HepG2 (cell line): ENCODE measurements at regions not wholly inside any gene's neighbourhood (a gene's known extent, or its start where the extent isn't known, plus 50 kb on each side); places are given as distances from the start of the nearest gene placed in this dataset.

Experiments
- CEBPB ChIP-seq: IDR thresholded peaks from 2 replicates; pipeline ENCODE4 v1.6.1; 2011; ENCODE audit warnings: low read depth, low read length, improper control_type of control experiment, borderline replicate concordance
- E2F1 ChIP-seq: sonication (generic); formaldehyde crosslinking; IDR thresholded peaks from 2 replicates; pipeline ENCODE4 v1.5.0; 2020; ENCODE audit warnings: missing genetic modification reagents
- MAFF ChIP-seq: IDR thresholded peaks from 2 replicates; pipeline ENCODE4 v1.6.1; 2011; ENCODE audit warnings: low read depth, low read length, improper control_type of control experiment
- MED8 ChIP-seq: sonication (generic); formaldehyde crosslinking; IDR thresholded peaks from 2 replicates; pipeline ENCODE4 v1.8.1; 2023; ENCODE audit warnings: mild to moderate bottlenecking, missing genetic modification reagents; ENCODE audit not compliant: insufficient replicate concordance
- MZF1 ChIP-seq: sonication (generic); formaldehyde crosslinking; IDR thresholded peaks from 2 replicates; pipeline ENCODE4 v1.8.1; 2023; ENCODE audit warnings: mild to moderate bottlenecking, missing genetic modification reagents, borderline replicate concordance
- NFE2L2 ChIP-seq: fragments of 150-350 bp; IDR thresholded peaks from 2 replicates; pipeline ENCODE4 v1.6.1; 2014; ENCODE audit warnings: low read length
- PITX1 ChIP-seq: sonication (generic); formaldehyde crosslinking; IDR thresholded peaks from 2 replicates; pipeline ENCODE4 v1.5.1; 2020; ENCODE audit warnings: mild to moderate bottlenecking, missing genetic modification reagents
- RCOR2 ChIP-seq: IDR thresholded peaks from 2 replicates; pipeline ENCODE4 v1.6.1; 2016; ENCODE audit warnings: missing biosample characterization, missing genetic modification reagents
- SIN3A ChIP-seq: IDR thresholded peaks from 2 replicates; pipeline ENCODE4 v1.6.1; 2011; ENCODE audit warnings: low read depth, mild to moderate bottlenecking, control low read depth, low read length, borderline replicate concordance
- TP53 ChIP-seq: sonication (generic); formaldehyde crosslinking; conservative IDR thresholded peaks from 2 replicates; pipeline ENCODE4 v1.4.0; 2020; ENCODE audit warnings: missing genetic modification reagents
- ZFP36L2 ChIP-seq: sonication (generic); formaldehyde crosslinking; IDR thresholded peaks from 2 replicates; pipeline ENCODE4 v1.4.0; 2020; ENCODE audit warnings: missing genetic modification reagents
- ZMYM3 ChIP-seq: sonication (generic); formaldehyde crosslinking; IDR thresholded peaks from 2 replicates; pipeline ENCODE4 v1.5.1; 2020; ENCODE audit warnings: mild to moderate bottlenecking, missing genetic modification reagents
- ZNF350 ChIP-seq: sonication (generic); formaldehyde crosslinking; IDR thresholded peaks from 2 replicates; pipeline ENCODE4 v1.4.0; 2020; ENCODE audit warnings: mild to moderate bottlenecking, low read depth, missing genetic modification reagents, borderline replicate concordance
- ZNF446 ChIP-seq: sonication (generic); formaldehyde crosslinking; IDR thresholded peaks from 2 replicates; pipeline ENCODE4 v1.5.0; 2020; ENCODE audit warnings: mild to moderate bottlenecking, missing genetic modification reagents
- ZNF557 ChIP-seq: sonication (generic); formaldehyde crosslinking; IDR thresholded peaks from 2 replicates; pipeline ENCODE4 v1.4.0; 2020; ENCODE audit warnings: missing genetic modification reagents
- TF ChIP-seq, protein P1 (sequence below), 2 experiments: sonication (generic) in 1 of 2; formaldehyde crosslinking in 1 of 2; IDR thresholded peaks; 2 replicates each; pipeline versions ENCODE4 v1.4.0 to v1.6.1; 2016 to 2020; ENCODE audit warnings: borderline replicate concordance in 1 of 2, low read depth in 1 of 2, mild to moderate bottlenecking in 1 of 2, missing genetic modification reagents in 1 of 2
- TF ChIP-seq, protein P2 (sequence below): sonication (generic); formaldehyde crosslinking; IDR thresholded peaks from 2 replicates; pipeline ENCODE4 v1.8.1; 2023; ENCODE audit warnings: mild to moderate bottlenecking, missing genetic modification reagents
- TF ChIP-seq, protein P3 (sequence below): IDR thresholded peaks from 2 replicates; pipeline ENCODE4 v1.6.1; 2018; ENCODE audit warnings: missing genetic modification reagents, mild to moderate bottlenecking, missing compliant biosample characterization
- TF ChIP-seq, protein P4 (sequence below): sonication (generic); formaldehyde crosslinking; conservative IDR thresholded peaks from 2 replicates; pipeline ENCODE4 v1.4.0; 2020; ENCODE audit warnings: missing genetic modification reagents

DNA sequence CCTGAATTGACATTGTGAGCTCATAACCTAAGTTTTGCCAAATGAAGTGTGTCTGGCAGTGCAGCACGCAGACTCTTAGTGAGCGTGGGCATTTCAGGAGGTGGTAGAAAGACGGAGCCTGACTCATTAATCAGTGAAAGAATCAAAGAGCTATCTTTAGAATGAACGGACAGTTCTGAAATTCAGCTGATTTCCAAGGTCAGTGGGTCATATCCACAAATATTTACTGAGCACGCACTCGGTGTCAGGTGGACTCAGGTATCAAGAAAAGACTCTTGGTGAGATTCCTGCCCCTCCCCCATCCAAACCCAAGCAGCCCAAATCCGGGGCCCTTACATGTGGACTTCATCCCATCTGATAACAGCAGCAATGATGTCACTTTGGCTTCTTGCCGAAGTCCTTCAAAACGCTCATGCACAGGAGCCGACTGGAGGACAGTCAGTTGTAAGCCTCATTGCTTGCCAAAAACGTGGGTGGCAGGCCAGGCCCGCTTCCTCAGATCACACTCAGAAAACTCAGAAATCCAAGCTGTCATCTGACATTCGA lies 185.8 kb downstream of the HS3ST3A1 start (continued):
- TF ChIP-seq E2F1 (CRISPR knock-in tag), result peak; percentile 29; the same call in 1 of the 2 replicates
- no peak for TF ChIP-seq MAFF
- no peak for TF ChIP-seq ZFP36L2 (CRISPR knock-in tag)
- TF ChIP-seq ZNF446, result no peak
- TF ChIP-seq MED8 (CRISPR knock-in tag), result peak; percentile 19
- TF ChIP-seq, protein P1, sequence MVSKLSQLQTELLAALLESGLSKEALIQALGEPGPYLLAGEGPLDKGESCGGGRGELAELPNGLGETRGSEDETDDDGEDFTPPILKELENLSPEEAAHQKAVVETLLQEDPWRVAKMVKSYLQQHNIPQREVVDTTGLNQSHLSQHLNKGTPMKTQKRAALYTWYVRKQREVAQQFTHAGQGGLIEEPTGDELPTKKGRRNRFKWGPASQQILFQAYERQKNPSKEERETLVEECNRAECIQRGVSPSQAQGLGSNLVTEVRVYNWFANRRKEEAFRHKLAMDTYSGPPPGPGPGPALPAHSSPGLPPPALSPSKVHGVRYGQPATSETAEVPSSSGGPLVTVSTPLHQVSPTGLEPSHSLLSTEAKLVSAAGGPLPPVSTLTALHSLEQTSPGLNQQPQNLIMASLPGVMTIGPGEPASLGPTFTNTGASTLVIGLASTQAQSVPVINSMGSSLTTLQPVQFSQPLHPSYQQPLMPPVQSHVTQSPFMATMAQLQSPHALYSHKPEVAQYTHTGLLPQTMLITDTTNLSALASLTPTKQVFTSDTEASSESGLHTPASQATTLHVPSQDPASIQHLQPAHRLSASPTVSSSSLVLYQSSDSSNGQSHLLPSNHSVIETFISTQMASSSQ (IDR thresholded peaks at IDR 0.05; ENCODE audit: low read depth), result peak; percentile 37; the same call in 1 of the 2 replicates
- TF ChIP-seq, protein P1 (CRISPR knock-in tag; IDR thresholded peaks at IDR 0.05; ENCODE audit: borderline replicate concordance), result peak; percentile 79; the same call in 1 of the 2 replicates
- TF ChIP-seq RCOR2 (CRISPR knock-in tag), result peak; percentile 88
- no peak for TF ChIP-seq CEBPB
- TF ChIP-seq, protein P2, sequence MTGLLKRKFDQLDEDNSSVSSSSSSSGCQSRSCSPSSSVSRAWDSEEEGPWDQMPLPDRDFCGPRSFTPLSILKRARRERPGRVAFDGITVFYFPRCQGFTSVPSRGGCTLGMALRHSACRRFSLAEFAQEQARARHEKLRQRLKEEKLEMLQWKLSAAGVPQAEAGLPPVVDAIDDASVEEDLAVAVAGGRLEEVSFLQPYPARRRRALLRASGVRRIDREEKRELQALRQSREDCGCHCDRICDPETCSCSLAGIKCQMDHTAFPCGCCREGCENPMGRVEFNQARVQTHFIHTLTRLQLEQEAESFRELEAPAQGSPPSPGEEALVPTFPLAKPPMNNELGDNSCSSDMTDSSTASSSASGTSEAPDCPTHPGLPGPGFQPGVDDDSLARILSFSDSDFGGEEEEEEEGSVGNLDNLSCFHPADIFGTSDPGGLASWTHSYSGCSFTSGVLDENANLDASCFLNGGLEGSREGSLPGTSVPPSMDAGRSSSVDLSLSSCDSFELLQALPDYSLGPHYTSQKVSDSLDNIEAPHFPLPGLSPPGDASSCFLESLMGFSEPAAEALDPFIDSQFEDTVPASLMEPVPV (CRISPR knock-in tag), result 0 out of 2 replicates have a peak, but pooled peaks have one; percentile 44
- peak; percentile 80 for TF ChIP-seq ZMYM3 (CRISPR knock-in tag)
- TF ChIP-seq TP53, result peak; percentile 87; the same call in 1 of the 2 replicates
- TF ChIP-seq, protein P3, sequence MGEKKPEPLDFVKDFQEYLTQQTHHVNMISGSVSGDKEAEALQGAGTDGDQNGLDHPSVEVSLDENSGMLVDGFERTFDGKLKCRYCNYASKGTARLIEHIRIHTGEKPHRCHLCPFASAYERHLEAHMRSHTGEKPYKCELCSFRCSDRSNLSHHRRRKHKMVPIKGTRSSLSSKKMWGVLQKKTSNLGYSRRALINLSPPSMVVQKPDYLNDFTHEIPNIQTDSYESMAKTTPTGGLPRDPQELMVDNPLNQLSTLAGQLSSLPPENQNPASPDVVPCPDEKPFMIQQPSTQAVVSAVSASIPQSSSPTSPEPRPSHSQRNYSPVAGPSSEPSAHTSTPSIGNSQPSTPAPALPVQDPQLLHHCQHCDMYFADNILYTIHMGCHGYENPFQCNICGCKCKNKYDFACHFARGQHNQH, result peak; percentile 57; the same call in 1 of the 2 replicates
- peak; percentile 83 for TF ChIP-seq PITX1 (CRISPR knock-in tag)
- no peak for TF ChIP-seq MZF1 (CRISPR knock-in tag)
- peak; percentile 63; the same call in 1 of the 2 replicates for TF ChIP-seq ZNF557
- no peak for TF ChIP-seq NFE2L2
- TF ChIP-seq, protein P4, sequence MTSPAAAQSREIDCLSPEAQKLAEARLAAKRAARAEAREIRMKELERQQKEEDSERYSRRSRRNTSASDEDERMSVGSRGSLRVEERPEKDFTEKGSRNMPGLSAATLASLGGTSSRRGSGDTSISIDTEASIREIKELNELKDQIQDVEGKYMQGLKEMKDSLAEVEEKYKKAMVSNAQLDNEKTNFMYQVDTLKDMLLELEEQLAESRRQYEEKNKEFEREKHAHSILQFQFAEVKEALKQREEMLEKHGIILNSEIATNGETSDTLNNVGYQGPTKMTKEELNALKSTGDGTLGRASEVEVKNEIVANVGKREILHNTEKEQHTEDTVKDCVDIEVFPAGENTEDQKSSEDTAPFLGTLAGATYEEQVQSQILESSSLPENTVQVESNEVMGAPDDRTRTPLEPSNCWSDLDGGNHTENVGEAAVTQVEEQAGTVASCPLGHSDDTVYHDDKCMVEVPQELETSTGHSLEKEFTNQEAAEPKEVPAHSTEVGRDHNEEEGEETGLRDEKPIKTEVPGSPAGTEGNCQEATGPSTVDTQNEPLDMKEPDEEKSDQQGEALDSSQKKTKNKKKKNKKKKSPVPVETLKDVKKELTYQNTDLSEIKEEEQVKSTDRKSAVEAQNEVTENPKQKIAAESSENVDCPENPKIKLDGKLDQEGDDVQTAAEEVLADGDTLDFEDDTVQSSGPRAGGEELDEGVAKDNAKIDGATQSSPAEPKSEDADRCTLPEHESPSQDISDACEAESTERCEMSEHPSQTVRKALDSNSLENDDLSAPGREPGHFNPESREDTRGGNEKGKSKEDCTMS, result no peak
- no peak for TF ChIP-seq SIN3A
- TF ChIP-seq ZNF350 (CRISPR knock-in tag), result peak; percentile 80
